ENCODE measurements at regions not wholly inside any gene's neighbourhood (a gene's known extent, or its start where the extent isn't known, plus 50 kb on each side); places are given as distances from the start of the nearest gene placed in this dataset.

- no peak for DNase-seq
These were observed 173.2 kb upstream of the PRNP start for GRCh38 chr20:4512891-4513550.

GRCh38 chr20:4511776-4512175 lies 174.5 kb upstream of the PRNP start:
- DNase-seq: no peak

- DNase-seq: peak in 3 of 4 experiments; percentile 23 to 32 (median 32)
These were observed 176.3 kb upstream of the PRNP start for GRCh38 chr20:4509825-4510522.

GRCh38 chr20:4508773-4509172 lies 177.5 kb upstream of the PRNP start:
- DNase-seq: no peak

- DNase-seq: no peak
These were observed 179.0 kb upstream of the PRNP start for GRCh38 chr20:4507288-4507719.

GRCh38 chr20:4504814-4505213 lies 181.4 kb upstream of the PRNP start:
- DNase-seq: no peak

- no peak for DNase-seq
These were observed 183.5 kb upstream of the PRNP start for GRCh38 chr20:4502756-4503155.

GRCh38 chr20:4493386-4493785 lies 192.9 kb upstream of the PRNP start:
- no peak for DNase-seq

- no peak for DNase-seq
These were observed 194.6 kb upstream of the PRNP start for GRCh38 chr20:4491643-4492042.

GRCh38 chr20:4490606-4491280 lies 195.5 kb upstream of the PRNP start:
- DNase-seq: peak in 2 of 4 experiments; percentile 5 to 7

GRCh38 chr20:4490045-4490444 lies 196.2 kb upstream of the PRNP start:
- no peak for DNase-seq

GRCh38 chr20:4488407-4489339 lies 197.6 kb upstream of the PRNP start:
- DNase-seq: no peak

GRCh38 chr20:4484379-4484997 lies 201.8 kb upstream of the PRNP start:
- no peak for DNase-seq

- DNase-seq: no peak
These were observed 202.3 kb upstream of the PRNP start for GRCh38 chr20:4483961-4484360.

GRCh38 chr20:4483486-4483885 lies 202.8 kb upstream of the PRNP start:
- peak in 2 of 4 experiments; percentile 25 to 39 for DNase-seq

- DNase-seq: no peak
These were observed 206.2 kb upstream of the PRNP start for GRCh38 chr20:4480104-4480503.

- no peak for DNase-seq
These were observed 209.3 kb upstream of the PRNP start for GRCh38 chr20:4476903-4477500.

GRCh38 chr20:4472906-4473305 lies 213.3 kb upstream of the PRNP start:
- no peak for DNase-seq

- no peak for DNase-seq
These were observed 215.0 kb upstream of the PRNP start for GRCh38 chr20:4471221-4471620.

GRCh38 chr20:4470375-4470774 lies 215.9 kb upstream of the PRNP start:
- DNase-seq: no peak

GRCh38 chr20:4469910-4470309 lies 216.3 kb upstream of the PRNP start:
- no peak for DNase-seq

GRCh38 chr20:4468114-4468513 lies 218.1 kb upstream of the PRNP start:
- no peak for DNase-seq
